ENCODE measurements at regions not wholly inside any gene's neighbourhood (a gene's known extent, or its start where the extent isn't known, plus 50 kb on each side); places are given as distances from the start of the nearest gene placed in this dataset.
"Not testable (repeated sequence)": the region's sequence is repeated elsewhere in the genome, so short reads cannot be mapped to it uniquely, and the experiment has no call there.

DNA sequence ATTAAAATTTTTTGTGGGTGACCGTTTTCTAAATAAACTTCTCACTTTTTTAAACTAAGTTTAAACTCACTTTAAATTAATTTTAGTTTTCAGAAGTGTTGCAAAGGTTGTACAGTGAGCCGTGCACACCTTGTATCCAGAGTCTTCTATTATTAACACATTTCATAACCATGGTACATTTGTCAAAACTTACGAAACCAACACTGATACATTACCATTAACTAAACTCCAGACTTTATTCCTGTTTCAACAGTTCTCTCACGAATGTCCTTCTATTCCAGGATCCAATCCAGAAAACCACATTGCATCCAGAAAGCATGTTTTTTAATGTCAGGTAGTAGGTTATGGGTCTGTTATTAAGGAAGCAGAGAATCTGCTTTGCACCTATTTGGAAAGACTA is 319.9 kb downstream of the CBLN4 start:
- DNase-seq (ENCODE audit: low read depth) = no peak

DNA sequence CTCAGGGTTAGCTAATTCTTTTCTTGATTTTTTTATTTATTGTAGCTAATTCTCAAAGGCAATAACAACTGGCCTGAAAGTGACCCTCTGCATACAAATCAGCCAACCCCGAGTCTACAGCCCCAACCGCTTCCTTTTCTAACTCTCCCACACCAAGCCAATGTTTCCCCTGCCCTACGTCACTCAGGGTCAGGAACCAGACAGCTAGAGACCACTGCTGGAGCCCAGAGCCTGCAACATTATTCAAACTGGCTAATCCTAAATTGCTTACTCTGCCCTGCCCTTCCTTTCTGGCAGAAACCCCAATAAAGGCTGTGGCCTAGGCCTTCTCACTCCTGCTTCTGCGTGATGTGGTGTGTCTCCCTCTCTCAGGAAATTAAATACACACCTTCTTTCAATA is 320.7 kb downstream of the CBLN4 start:
- no peak for DNase-seq (ENCODE audit: low read depth)

DNA sequence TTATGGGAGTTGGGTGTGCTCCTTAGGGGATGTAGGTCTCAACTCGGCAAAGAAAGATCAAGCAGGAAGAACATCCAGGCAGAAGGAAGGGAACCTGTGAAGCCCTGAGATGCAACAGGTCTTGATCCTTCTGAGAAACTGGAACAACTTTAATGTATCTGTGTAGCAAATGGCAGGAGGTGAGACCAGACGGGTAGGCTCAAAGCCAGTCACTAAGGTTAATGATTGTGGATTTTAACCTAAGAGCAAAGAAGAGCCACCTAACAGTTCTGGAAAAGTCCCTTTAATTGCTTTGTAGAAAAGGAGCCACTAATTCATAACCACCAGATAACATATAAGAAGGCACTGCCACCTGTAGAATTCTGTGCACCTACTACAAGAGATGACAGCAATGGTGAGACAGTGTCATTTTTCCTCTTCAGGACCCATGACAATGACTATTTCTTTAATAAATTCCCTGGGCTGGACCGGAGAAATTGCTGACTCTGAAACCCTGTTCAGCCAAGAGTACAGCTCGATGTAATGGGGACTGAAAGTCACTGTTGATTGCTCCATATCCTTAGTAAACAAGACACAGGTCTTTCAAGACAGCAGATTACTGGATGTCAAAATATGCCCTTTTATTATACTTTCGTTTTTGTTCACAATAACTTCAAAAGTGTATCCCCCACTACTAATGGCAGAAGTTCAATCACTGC is 326.2 kb downstream of the CBLN4 start:
- DNase-seq (ENCODE audit: low read depth) = no peak

DNA sequence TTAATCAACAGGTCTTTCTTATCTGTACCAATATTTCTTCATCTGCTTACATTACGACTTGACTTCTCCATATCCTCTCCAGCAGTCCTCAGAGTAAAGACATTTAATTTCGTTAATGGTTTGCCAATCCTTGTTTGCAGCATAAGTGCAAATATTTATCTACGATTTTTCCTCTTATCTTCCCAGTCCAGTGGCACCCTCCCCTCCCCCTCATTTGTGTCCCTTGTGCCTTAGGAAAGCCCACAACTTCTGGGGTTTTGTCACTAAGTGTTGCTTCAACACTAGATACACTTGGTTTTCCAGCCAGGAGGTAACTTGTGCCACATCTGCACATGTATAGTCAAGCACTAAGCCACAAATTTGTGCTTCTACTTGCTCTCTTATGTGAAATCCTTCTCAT is 327.2 kb downstream of the CBLN4 start:
- DNase-seq (ENCODE audit: low read depth) = no peak

DNA sequence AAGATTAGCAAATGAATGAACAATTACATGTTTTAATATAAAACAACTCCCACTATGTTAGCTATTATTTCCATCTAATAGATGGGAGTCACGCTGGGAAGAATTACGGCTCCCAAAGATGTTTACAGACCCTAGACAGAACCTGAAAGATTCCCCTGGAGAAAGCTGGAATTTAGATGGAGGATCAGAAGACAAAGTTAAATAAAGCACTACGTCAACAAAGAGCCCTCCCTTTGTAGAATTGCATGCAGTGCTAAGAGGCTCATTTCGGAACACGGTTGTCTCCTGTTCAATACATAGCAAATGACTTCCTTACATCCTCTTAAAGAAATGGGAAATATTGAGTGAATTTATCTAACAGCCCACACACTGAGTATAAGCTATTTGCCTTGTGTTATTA is 328.3 kb downstream of the CBLN4 start:
- no peak for DNase-seq (ENCODE audit: low read depth)

DNA sequence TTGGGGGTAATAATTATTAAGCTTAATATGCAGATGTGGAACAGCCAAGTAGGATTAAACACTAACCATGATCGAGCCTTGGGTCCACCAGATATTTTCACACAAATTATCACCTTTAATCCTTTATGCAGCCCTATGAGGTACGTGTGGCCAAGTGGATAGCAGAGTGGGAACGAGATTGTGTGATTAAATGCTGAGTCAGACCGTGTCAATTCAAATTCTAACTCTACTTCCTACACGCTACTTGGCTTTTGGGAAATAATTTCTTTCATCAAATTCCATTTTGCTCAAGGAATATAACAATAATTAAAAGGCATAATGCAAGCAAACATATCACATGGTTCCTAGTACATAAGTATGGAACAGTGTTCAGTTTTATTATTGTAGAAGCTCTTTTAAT is 329.2 kb downstream of the CBLN4 start:
- DNase-seq (ENCODE audit: low read depth) = no peak

DNA sequence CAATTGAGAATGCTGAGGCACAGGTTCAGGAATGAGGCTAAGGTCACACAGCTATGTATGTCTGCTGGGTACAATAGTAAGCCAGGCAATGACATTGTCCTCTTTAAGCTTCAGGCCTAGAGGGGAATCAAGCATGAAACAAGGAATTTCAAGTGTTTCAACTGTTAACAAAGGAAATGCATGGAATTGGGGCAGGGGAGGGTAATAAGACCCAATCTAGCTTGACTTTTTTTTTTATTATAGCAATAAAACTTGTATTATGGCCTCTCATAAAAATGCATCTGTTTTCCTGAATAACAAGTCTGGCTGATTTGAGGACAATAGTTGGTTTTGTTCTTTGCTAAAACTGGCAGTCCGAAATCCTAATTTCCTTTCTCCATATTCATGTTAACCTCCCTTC is 336.7 kb downstream of the CBLN4 start:
- no peak for DNase-seq (ENCODE audit: low read depth)

DNA sequence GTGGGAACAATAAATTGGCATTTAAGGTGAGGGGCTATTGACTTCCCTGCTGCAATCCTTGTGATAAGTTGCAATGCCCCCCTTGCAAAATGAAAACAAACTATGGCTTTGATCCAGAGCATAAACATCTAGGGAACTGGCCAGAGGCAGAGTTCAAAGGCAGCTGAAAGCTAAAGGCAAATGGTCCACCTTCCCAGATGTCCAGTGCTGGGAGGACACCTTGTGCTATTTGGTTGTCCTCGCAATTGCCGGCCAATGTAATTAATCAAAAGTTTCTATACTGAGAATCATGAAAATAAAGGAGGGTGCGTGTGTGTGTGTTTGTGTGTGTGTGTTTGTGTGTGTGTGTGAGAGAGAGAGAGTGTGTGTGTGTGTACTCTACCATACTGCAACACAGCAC is 337.4 kb downstream of the CBLN4 start:
- no peak for DNase-seq (ENCODE audit: low read depth)

DNA sequence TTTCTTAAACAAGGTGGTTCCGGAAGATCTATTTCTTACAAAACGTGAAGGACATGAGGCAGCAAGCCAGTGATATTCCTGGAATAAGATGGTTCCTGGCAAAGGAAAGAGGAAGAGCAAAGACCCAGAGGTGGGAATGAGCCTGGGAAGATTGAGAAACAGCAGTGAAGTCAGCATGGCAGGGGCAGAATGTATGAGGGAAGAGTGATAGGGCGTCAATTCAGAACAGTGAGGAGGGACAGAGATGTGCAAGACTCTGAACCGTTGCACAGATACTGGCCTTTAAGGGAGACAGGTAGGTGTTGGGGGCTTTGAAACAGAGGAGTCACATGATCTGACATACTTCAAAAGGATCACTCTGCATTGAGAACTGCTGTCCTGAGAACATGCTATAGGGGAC is 338.3 kb downstream of the CBLN4 start:
- DNase-seq (ENCODE audit: low read depth) = no peak

DNA sequence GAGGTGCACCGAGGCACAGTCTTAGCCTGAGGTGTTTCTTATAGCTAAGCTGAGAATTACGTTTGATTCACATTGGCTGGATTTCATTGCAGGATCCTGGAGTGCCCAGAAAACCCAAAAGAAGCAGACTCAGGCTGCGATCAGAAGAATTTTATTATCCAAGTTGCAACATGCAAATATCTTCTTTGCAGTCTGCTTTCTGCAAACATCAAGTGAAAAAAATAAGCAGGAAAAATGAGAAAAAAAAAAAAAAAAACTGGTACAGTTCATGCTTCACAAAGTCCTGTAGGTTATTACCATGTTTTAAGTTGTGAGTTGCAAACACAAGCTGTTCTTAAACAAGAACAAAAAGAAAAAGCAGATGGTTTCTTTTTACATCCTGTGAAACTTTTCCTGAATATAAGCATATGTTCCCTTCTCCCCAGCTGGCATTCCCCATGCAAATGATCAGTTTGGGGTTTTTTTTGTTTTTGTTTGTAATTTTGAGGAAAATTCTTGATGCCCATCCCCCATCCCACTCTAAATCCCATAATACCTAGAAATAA is 349.0 kb downstream of the CBLN4 start:
- DNase-seq (ENCODE audit: low read depth) = no peak

DNA sequence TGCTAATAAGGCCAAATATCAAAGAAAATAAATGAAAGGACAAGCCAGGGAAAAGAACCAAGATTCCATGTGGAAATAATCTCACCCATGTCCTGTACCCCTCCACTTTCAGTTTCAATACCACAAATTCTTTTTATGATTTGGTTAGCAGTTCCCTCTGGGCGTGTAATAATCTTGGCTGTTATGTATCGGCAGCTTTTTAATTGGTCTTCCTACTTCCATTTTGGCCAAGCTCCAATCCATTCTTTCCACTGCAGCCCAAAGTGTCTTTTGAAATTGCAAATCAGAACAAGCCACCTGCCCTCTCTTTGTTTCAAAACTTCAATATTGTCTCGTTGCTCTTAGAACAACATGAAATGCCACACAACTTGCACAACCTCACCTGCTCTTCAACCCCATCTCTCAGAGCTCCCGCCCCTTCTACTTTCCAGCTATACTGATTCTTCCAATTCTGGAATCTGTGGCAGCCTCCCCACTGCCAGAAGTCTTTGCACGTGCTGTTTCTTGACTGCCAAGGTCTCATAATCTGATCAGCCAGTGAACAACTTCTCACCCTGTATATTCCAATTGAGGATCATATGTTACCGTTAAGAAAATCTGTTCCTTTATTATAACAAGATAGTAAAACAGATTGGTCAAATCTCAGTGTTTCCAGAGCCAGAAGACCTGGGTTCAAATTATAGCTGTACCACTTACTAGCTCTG is 354.5 kb downstream of the CBLN4 start:
- no peak for DNase-seq (ENCODE audit: low read depth)

DNA sequence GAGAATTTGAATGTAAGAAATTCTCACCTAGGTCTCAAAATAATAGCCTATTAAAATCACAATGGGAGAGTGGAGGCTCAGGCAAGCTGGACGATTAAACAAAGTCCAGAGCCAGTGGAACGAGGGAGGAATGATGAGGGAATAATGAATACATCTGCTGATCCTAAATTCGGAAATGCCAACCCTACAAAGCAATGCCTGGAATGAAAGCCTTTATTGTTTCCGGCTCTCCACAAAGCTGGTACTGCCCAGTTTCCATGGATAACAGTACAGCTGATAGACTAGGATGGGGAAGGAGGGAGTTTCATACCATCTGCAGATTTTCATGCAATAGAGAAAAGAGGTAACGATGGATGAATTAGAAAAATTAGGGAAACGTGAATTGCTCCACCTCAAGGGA is 356.1 kb downstream of the CBLN4 start:
- DNase-seq (ENCODE audit: low read depth) = no peak

DNA sequence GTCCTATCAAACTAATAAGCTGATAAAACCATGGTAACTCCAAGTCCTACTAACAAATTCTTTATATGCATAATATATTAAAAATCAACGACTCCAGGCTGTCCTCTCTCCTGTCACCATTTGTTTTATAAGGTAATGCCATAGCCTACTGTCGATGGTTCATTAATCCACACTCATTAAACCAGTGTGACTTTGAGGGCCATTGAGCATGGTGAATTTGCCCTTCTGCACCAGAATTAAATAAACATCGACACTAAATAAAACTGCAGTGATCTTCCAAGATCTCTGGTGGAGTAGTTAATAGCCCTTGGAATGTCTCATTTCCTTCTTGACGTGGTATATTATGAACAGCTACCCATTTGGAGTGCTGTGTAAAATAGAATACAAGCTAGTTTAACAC is 358.5 kb downstream of the CBLN4 start:
- DNase-seq (ENCODE audit: low read depth) = no peak

DNA sequence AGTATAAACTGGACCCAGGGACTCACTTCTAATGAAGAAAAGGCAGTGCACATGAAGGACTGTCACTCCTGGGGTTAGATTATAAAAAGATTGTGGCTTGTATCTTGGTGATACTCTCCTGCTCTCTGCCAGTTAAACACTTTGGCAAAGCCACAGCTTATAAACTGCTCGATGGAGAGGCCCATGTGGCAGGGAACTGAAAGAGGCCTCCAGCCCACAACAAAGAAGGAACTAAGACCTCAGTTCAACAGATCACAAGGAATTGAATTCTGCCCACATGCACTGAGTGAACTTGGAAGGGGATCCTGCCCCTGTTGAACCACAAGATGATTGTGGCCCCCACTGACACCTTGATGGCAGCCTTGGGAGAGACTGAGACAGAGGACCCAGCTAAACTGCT is 363.8 kb downstream of the CBLN4 start:
- no peak for DNase-seq (ENCODE audit: low read depth)

DNA sequence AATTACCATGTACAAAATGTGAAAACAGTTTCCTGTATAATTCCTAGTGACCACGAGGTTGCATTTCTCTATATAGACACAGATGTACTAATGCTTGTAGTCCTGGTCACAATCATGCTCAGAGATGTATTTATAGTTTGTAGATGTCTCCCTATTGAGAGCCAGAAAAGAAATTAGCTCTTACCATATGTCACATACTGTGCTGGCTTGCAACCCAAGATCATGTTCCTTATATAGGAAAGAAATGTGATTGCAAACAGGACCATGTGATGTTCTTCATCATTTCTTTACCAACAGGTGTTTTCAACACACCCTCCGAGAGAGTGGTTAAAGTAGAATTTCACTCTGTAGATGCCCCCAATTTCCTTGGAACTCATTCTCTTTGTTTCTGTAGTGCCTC is 369.4 kb downstream of the CBLN4 start:
- DNase-seq (ENCODE audit: low read depth) = no peak

DNA sequence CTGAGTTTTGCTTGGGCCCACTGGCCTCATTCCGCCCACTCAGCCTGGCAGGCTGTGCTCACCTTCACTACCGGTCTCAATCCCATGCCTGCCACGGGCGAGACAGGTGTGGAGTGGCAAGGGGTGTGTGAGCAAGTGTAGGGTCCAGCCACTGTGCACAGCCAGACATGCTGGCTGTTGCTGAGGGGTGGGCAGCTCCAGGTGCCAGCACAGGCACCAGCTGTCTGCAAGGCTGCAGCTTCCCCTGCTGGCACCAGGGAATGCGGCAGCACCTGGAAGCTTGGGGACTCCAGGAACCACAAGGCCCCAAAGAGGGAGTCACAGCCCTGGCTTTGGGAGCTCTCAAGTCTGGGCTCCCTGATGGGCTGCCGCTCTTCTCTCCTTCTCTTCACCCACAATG is 372.7 kb downstream of the CBLN4 start:
- DNase-seq (ENCODE audit: low read depth) = no peak

DNA sequence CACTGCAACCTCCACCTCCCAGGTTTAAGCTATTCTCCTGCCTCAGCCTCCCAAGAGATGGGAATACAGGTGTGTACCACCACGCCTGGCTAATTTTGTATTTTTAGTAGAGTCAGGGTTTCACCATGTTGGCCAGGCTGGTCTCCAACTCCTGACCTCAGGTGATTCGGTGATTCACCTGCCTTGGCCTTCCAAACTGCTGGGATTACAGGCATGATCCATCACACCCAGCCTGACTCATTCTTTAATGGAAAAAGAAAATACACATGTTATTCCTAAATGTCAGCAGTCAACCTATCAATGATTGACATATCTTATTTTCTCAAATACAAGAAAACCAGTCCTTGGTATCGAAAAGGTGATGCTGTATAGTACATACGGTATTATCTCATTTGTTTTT is 376.2 kb downstream of the CBLN4 start:
- not testable (repeated sequence) for DNase-seq (ENCODE audit: low read depth)

DNA sequence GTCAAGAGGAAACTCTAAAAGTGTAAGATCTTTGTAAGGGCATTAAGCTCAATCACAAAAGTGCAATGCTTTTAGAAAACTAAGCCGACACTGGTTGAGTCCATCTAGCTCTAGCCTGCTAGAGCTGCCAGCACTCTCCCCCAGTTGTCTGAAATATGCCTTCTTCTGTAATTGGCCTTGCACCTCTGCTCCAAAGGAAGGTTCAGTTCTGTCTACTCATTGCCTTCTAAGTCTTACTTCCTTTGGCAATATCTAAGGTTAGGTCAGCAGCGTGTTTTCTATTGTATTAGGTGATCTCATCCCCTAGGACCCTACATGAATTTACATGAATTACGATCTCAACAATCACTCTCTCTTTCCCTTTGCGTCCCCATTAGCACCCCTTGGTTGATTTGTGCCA is 378.6 kb downstream of the CBLN4 start:
- no peak for DNase-seq (ENCODE audit: low read depth)

DNA sequence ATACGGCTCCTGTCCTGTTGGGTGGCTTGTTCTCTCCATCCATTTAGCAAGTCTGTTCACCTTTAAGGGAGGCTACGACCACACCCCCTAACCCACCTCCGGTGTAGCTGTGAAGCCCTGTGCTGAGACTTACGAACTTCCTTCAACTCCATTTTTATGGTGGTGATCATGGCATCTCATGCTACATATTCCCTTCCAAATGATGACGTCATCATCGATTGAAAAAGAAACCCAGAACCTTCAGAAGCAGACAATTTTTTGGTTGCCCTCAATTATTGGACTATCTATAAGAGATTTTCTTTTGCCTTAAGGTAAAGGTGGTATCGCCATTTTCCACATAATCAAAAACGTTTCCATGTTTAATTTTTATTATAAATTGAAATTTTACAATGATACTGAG is 389.0 kb downstream of the CBLN4 start:
- DNase-seq (ENCODE audit: low read depth) = no peak

DNA sequence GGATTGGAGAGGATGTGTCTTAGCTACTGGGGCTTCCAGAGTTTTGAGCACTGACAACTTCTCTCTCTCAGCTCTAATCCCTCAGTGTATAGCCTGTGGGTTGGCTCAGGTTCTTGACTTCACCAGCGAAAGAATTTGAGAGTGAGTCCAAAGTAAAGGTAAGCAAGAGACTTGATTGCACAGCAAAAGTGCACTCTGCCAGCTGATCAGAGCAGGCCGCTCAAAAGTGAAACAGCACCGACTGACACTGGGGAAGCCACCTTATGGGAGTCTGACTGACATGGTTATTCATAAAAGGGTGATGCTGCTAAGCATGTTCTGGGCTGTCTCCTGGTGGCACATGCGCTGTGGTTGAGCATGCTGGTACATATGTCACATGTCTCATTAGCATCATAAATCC is 389.5 kb downstream of the CBLN4 start:
- DNase-seq (ENCODE audit: low read depth) = no peak

DNA sequence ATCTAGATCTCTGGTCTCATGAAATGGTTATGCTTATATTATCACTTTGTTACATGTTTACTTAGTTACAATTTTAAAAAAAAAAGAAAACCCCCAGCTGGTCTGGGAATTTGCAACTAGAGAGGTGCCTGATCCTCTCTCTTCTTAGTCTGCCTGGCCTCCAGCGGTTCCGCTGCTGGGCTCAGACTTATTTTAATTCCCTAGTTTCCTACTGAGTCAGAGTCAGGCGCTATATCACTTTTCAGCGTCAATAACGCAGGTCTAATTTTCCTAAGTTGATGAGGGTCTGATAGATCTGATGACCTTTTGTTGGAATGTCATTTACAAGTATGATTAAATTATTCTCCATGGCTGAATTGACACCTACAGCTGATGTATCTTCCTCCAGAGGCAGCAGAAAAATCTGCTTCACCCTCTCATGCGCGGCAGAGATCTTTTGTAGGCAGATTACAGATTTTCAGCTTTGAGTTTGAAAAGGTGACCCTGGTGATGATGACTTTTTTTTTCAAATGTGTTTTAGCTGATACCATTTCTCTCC is 391.0 kb downstream of the CBLN4 start:
- no peak for DNase-seq (ENCODE audit: low read depth)

DNA sequence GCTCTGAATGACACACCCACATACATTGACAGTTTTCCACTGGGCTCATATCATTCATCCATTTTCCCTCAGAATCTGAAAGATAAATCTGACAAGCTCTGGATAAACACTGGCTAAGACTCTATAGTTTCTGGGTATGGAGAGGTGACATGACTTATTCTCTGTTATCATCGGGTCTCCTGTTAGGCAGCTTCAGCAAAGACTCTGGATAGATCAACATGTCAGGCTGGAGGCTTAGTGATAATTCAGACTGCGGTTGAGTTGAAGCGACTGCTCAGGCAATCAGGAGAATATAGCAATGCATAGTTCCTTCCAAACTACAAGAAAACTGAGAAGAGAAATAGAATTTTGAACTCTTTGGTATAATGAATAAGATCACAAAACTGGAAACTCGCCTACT is 394.6 kb downstream of the CBLN4 start:
- DNase-seq (ENCODE audit: low read depth) = no peak

DNA sequence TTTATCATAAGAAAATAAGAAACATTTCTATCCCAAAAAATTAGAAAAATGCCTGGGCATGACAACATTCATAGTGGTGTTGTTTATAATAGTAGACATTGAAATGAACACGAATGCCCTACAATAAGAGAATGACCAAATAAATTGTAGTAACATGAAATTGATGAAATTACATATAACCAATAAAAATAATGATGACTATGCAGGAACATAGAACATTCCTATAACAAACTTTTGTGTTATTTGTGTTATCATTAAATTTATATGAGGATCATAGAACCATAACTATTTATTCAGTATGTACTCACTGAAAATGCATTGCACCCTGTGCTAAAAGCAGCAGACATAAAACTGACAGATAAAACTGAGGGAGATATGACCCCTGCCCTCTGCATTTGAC is 399.7 kb downstream of the CBLN4 start:
- no peak for DNase-seq (ENCODE audit: low read depth)
